GM12878 (cell line): ENCODE measurements at regions not wholly inside any gene's neighbourhood (a gene's known extent, or its start where the extent isn't known, plus 50 kb on each side); places are given as distances from the start of the nearest gene placed in this dataset.

Experiments used
- ATAC-seq: fragments of 200-7000 bp; cut with Tn5 transposase; 3 replicates; pipeline ENCODE4 v1.9.1; 2020; ENCODE audit warnings: mild to moderate bottlenecking, moderate library complexity
- BruUV-seq: library from RNA; stranded (reverse); fragments of 400-500 nt; replicated peaks from 2 replicates; lab custom pipeline; 2021; lab: Mats Ljungman, UMichigan
- CTCF ChIA-PET: fragments of 300-600 bp; sonication (Branson Sonifier 250); formaldehyde crosslinking; extraction: SDS; loops from one replicate; lab custom pipeline; 2021; ENCODE audit warnings: inconsistent platforms; lab: Yijun Ruan, JAX
- POLR2A ChIA-PET: fragments of 350-600 bp; formaldehyde crosslinking; extraction: SDS; loops from one replicate; lab custom pipeline; 2021; ENCODE audit warnings: inconsistent platforms; lab: Charles Lee
- RAD21 ChIA-PET: fragments of 300-600 bp; sonication (Branson Sonifier 250); formaldehyde crosslinking; loops from one replicate; lab custom pipeline; 2023; ENCODE audit warnings: antibody characterized with exemption; ENCODE audit not compliant: unreplicated experiment; lab: Charles Lee
- SMC1A ChIA-PET: fragments of 300-600 bp; sonication (Branson Sonifier 250); formaldehyde crosslinking; loops from one replicate; lab custom pipeline; 2023; ENCODE audit not compliant: unreplicated experiment, uncharacterized antibody; lab: Charles Lee
- DNase-seq: peaks from one replicate; pipeline ENCODE4 v3.0.0-alpha.2; 2011; ENCODE audit warnings: low read depth, low spot score
- FAIRE-seq: peaks from 3 replicates; lab custom pipeline; 2011; peaks lifted over from hg19 to GRCh38; lab: Jason Lieb, UNC
- H2AFZ ChIP-seq: 2 replicates; pipeline ENCODE4 v1.6.0; 2011; ENCODE audit warnings: low read depth, low read length, control low read depth; ENCODE audit not compliant: control insufficient read depth
- H3K27ac ChIP-seq: 2 replicates; pipeline ENCODE4 v1.5.1; 2011; ENCODE audit warnings: control low read depth; ENCODE audit not compliant: control insufficient read depth, insufficient read depth
- H3K27me3 ChIP-seq, 2 experiments: replicated peaks in 1 of 2; 2 replicates each; pipeline versions ENCODE4 v1.6.0 to v1.6.1; 2011; ENCODE audit warnings: low read length in 1 of 2; ENCODE audit not compliant: control insufficient read depth in 2 of 2, insufficient read depth in 2 of 2
- H3K36me3 ChIP-seq, 2 experiments: 2 replicates each; pipeline ENCODE4 v1.5.1; 2011; ENCODE audit warnings: low read length in 1 of 2; ENCODE audit not compliant: control insufficient read depth in 2 of 2, insufficient read depth in 2 of 2
- H3K4me1 ChIP-seq: 2 replicates; pipeline ENCODE4 v1.6.1; 2011; ENCODE audit warnings: mild to moderate bottlenecking, low read length, moderate library complexity, mixed read lengths; ENCODE audit not compliant: control insufficient read depth, insufficient read depth
- H3K4me2 ChIP-seq: 2 replicates; pipeline ENCODE4 v1.6.0; 2011; ENCODE audit warnings: control low read depth; ENCODE audit not compliant: control insufficient read depth, insufficient read depth
- H3K4me3 ChIP-seq: fragments of 200-600 bp; sonication (generic); 2 replicates; pipeline ENCODE4 v1.5.1; 2016
- H3K79me2 ChIP-seq: 2 replicates; pipeline ENCODE4 v1.6.0; 2011; ENCODE audit warnings: low read length; ENCODE audit not compliant: control insufficient read depth, insufficient read depth
- H3K9ac ChIP-seq: 2 replicates; pipeline ENCODE4 v1.8.0; 2011; ENCODE audit warnings: low read length, control low read depth, mixed read lengths; ENCODE audit not compliant: control insufficient read depth, insufficient read depth
- H3K9me3 ChIP-seq: replicated peaks from 3 replicates; pipeline ENCODE4 v1.5.1; 2011; ENCODE audit warnings: mild to moderate bottlenecking, low read length; ENCODE audit not compliant: control insufficient read depth, insufficient read depth
- H4K20me1 ChIP-seq: 2 replicates; pipeline ENCODE4 v1.6.0; 2011; ENCODE audit not compliant: control insufficient read depth, insufficient read depth
- BRCA1 ChIP-seq: IDR thresholded peaks from 2 replicates; pipeline ENCODE4 v1.6.1; 2011; ENCODE audit warnings: low read depth, low read length, improper control_type of control experiment
- FOXM1 ChIP-seq: IDR thresholded peaks from 2 replicates; pipeline ENCODE4 v1.6.1; 2012; ENCODE audit warnings: low read depth, mild to moderate bottlenecking, inconsistent platforms, low read length, moderate library complexity
- HCFC1 ChIP-seq: fragments of 150-350 bp; IDR thresholded peaks from 2 replicates; pipeline ENCODE4 v1.6.1; 2014; ENCODE audit warnings: low read length
- KAT2A ChIP-seq: conservative IDR thresholded peaks from 2 replicates; pipeline ENCODE4 v1.6.1; 2011; ENCODE audit warnings: low read depth, low read length; ENCODE audit not compliant: control insufficient read depth
- LARP7 ChIP-seq: fragments of 450-650 bp; IDR thresholded peaks from 2 replicates; pipeline ENCODE4 v1.6.1; 2017; ENCODE audit warnings: mild to moderate bottlenecking
- MXI1 ChIP-seq: fragments of 150-350 bp; IDR thresholded peaks from 2 replicates; pipeline ENCODE4 v1.6.1; 2011; ENCODE audit warnings: low read depth, mild to moderate bottlenecking, inconsistent platforms, low read length, improper control_type of control experiment
- PAX5 ChIP-seq: IDR thresholded peaks from 2 replicates; pipeline ENCODE4 v1.6.1; 2011; ENCODE audit warnings: low read depth, low read length, borderline replicate concordance
- POLR2A ChIP-seq: IDR thresholded peaks from 2 replicates; pipeline ENCODE4 v1.6.1; 2011; ENCODE audit warnings: low read depth, mild to moderate bottlenecking, low read length
- ZNF24 ChIP-seq: fragments of 450-650 bp; IDR thresholded peaks from 2 replicates; pipeline ENCODE4 v1.6.1; 2017; ENCODE audit warnings: antibody characterized with exemption, mild to moderate bottlenecking
- ZNF274 ChIP-seq: IDR thresholded peaks from one replicate; pipeline ENCODE4 v1.8.0; 2011; ENCODE audit not compliant: insufficient read length, insufficient read depth
- WGBS: methylation state at CpG from one replicate; pipeline ENCODE4 v1.1.6; 2016; ENCODE audit warnings: low lambda C conversion rate; ENCODE audit not compliant: insufficient replicate concordance, insufficient coverage; ENCODE audit errors: missing lambda C conversion rate; 5-methylcytosine and 5-hydroxymethylcytosine counted together
- in situ Hi-C: fragments of 300-500 bp; cut with MboI; formaldehyde crosslinking; loops from 9 replicates; pipeline ENCODE4 v1.14.3; 2018; ENCODE audit warnings: mixed read lengths
- intact Hi-C: fragments of 100-400 bp; cut with micrococcal nuclease; formaldehyde crosslinking; loops from one replicate; pipeline ENCODE4 v1.14.2; 2022; ENCODE audit not compliant: unreplicated experiment
- TF ChIP-seq, protein P1 (sequence below): IDR thresholded peaks from 2 replicates; pipeline ENCODE4 v1.6.1; 2012; ENCODE audit warnings: low read depth, low read length, improper control_type of control experiment
- TF ChIP-seq, protein P2 (sequence below): fragments of 450-650 bp; IDR thresholded peaks from 2 replicates; pipeline ENCODE4 v1.6.1; 2016; ENCODE audit warnings: mild to moderate bottlenecking
- TF ChIP-seq, protein P3 (sequence below): fragments of 450-650 bp; IDR thresholded peaks from 2 replicates; pipeline ENCODE4 v1.6.1; 2017; ENCODE audit warnings: mild to moderate bottlenecking, low read depth, inconsistent platforms; ENCODE audit not compliant: poor library complexity, severe bottlenecking

DNA sequence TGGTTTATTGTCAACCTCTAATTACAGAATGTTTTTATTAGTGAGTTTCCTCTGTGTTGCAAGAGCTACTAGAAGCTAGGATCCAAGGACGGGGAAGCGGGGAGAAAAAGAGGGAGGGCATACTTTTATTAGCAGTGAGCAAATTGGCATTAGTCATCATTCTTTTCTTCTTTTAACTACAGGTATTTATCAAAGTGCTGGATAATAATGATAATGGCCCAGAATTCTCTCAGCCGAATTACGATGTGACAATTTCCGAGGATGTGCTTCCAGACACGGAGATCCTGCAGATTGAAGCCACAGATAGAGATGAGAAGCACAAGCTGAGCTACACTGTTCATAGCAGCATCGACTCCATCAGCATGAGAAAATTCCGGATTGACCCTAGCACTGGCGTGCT, 179.7 kb upstream of the MTNR1B start:
- FAIRE-seq (no peak), ATAC-seq (no peak), DNase-seq (no peak)
- H3K9me3 ChIP-seq, result no peaks in the 10 kb centered on the region
- SMC1A ChIA-PET, result no interaction called here
- BruUV-seq, result no TSS peak
- no peak overlapping the region for H3K9ac ChIP-seq
- H3K4me1 ChIP-seq, result no peaks in the 10 kb centered on the region
- no peak for TF ChIP-seq ZNF24
- TF ChIP-seq, protein P1, sequence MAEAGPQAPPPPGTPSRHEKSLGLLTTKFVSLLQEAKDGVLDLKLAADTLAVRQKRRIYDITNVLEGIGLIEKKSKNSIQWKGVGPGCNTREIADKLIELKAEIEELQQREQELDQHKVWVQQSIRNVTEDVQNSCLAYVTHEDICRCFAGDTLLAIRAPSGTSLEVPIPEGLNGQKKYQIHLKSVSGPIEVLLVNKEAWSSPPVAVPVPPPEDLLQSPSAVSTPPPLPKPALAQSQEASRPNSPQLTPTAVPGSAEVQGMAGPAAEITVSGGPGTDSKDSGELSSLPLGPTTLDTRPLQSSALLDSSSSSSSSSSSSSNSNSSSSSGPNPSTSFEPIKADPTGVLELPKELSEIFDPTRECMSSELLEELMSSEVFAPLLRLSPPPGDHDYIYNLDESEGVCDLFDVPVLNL, result no peak
- TF ChIP-seq, protein P2, sequence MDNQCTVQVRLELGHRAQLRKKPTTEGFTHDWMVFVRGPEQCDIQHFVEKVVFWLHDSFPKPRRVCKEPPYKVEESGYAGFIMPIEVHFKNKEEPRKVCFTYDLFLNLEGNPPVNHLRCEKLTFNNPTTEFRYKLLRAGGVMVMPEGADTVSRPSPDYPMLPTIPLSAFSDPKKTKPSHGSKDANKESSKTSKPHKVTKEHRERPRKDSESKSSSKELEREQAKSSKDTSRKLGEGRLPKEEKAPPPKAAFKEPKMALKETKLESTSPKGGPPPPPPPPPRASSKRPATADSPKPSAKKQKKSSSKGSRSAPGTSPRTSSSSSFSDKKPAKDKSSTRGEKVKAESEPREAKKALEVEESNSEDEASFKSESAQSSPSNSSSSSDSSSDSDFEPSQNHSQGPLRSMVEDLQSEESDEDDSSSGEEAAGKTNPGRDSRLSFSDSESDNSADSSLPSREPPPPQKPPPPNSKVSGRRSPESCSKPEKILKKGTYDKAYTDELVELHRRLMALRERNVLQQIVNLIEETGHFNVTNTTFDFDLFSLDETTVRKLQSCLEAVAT, result no peak
- TF ChIP-seq, protein P3, sequence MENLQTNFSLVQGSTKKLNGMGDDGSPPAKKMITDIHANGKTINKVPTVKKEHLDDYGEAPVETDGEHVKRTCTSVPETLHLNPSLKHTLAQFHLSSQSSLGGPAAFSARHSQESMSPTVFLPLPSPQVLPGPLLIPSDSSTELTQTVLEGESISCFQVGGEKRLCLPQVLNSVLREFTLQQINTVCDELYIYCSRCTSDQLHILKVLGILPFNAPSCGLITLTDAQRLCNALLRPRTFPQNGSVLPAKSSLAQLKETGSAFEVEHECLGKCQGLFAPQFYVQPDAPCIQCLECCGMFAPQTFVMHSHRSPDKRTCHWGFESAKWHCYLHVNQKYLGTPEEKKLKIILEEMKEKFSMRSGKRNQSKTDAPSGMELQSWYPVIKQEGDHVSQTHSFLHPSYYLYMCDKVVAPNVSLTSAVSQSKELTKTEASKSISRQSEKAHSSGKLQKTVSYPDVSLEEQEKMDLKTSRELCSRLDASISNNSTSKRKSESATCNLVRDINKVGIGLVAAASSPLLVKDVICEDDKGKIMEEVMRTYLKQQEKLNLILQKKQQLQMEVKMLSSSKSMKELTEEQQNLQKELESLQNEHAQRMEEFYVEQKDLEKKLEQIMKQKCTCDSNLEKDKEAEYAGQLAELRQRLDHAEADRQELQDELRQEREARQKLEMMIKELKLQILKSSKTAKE, result no peak
- no peak for TF ChIP-seq POLR2A
- TF ChIP-seq KAT2A, result no peak
- no peak for TF ChIP-seq FOXM1
- TF ChIP-seq HCFC1, result no peak
- no peak for TF ChIP-seq BRCA1
- TF ChIP-seq ZNF274, result no peak
- no peak for TF ChIP-seq MXI1
- TF ChIP-seq LARP7, result no peak
- TF ChIP-seq PAX5, result no peak
- no peaks in the 10 kb centered on the region for H3K79me2 ChIP-seq
- in situ Hi-C loops (no loop called here), intact Hi-C loops (no loop called here)
- no peak overlapping the region for H3K27ac ChIP-seq
- no peak overlapping the region for H2AFZ ChIP-seq
- WGBS, result 37% methylated on average over 9 of the region's 9 CpGs
- no peaks in the 10 kb centered on the region for H4K20me1 ChIP-seq
- H3K36me3 ChIP-seq, result no peaks in the 10 kb centered on the region
- RAD21 ChIA-PET, result no interaction called here
- H3K4me2 ChIP-seq, result no peak overlapping the region
- CTCF ChIA-PET, result interaction anchor here (0.8 kb wide), 1 partner anchor 161 kb away, joined by 3 read pairs; no protein-coding TSS in a partner anchor
- no peak overlapping the region for H3K4me3 ChIP-seq
- POLR2A ChIA-PET, result no interaction called here
- no peaks in the 10 kb centered on the region; a peak in 1 of 4 replicates for H3K27me3 ChIP-seq
